T-helper 17 cell (primary cell): ENCODE measurements at regions not wholly inside any gene's neighbourhood (a gene's known extent, or its start where the extent isn't known, plus 50 kb on each side); places are given as distances from the start of the nearest gene placed in this dataset.
"Not testable (repeated sequence)": the region's sequence is repeated elsewhere in the genome, so short reads cannot be mapped to it uniquely, and the experiment has no call there.

Source experiments
- ATAC-seq: fragments of 150-1000 bp; cut with Tn5 transposase; 2 replicates; pipeline ENCODE4 v1.10.0; 2021; ENCODE audit warnings: mild to moderate bottlenecking, moderate library complexity
- DNase-seq, 3 donors: peaks; one replicate each; pipeline versions ENCODE4 v3.0.0 to v3.0.0-alpha.2; 2020 to 2021
- H3K9me3 ChIP-seq: one replicate; pipeline ENCODE4 v1.7.0; 2013; ENCODE audit warnings: low read length, mild to moderate bottlenecking; ENCODE audit not compliant: control insufficient read depth, poor library complexity, severe bottlenecking
- H3K27ac Mint-ChIP-seq: one replicate; pipeline ENCODE4 v1.8.0; 2022; ENCODE audit warnings: mild to moderate bottlenecking, moderate library complexity, mixed read lengths
- H3K27me3 Mint-ChIP-seq: one replicate; pipeline ENCODE4 v1.8.0; 2022; ENCODE audit warnings: mixed read lengths
- H3K36me3 Mint-ChIP-seq: one replicate; pipeline ENCODE4 v1.8.0; 2022; ENCODE audit warnings: low read depth, mixed read lengths
- H3K4me1 Mint-ChIP-seq: one replicate; pipeline ENCODE4 v1.8.0; 2022; ENCODE audit warnings: mild to moderate bottlenecking, mixed read lengths
- H3K4me3 Mint-ChIP-seq: one replicate; pipeline ENCODE4 v1.8.0; 2022; ENCODE audit warnings: mild to moderate bottlenecking, moderate library complexity, mixed read lengths

GRCh38 chr5:100142607-100143006 is 392.6 kb upstream of the FAM174A start:
- Mint-ChIP-seq H3K27me3 (no peaks in the 10 kb centered on the region), H3K36me3 (no peaks in the 10 kb centered on the region), H3K27ac (no peak overlapping the region), H3K4me3 (no peak overlapping the region), H3K4me1 (no peaks in the 10 kb centered on the region)
- DNase-seq, result no peak
- no peaks in the 10 kb centered on the region for H3K9me3 ChIP-seq
- no peak for ATAC-seq

GRCh38 chr5:100131161-100131560 is 404.0 kb upstream of the FAM174A start:
- Mint-ChIP-seq H3K27me3 (no peaks in the 10 kb centered on the region), H3K36me3 (no peaks in the 10 kb centered on the region)

GRCh38 chr5:100130307-100130706 is 404.9 kb upstream of the FAM174A start:
- H3K36me3 Mint-ChIP-seq, result no peaks in the 10 kb centered on the region
- no peak overlapping the region for H3K4me3 Mint-ChIP-seq
- DNase-seq (no peak), ATAC-seq (no peak)
- H3K9me3 ChIP-seq, result no peaks in the 10 kb centered on the region
- H3K4me1 Mint-ChIP-seq, result no peaks in the 10 kb centered on the region
- H3K27ac Mint-ChIP-seq, result no peak overlapping the region
- H3K27me3 Mint-ChIP-seq, result no peaks in the 10 kb centered on the region

More at GRCh38 chr5:100131161-100131560, 404.0 kb upstream of the FAM174A start:
- no peak overlapping the region for H3K4me3 Mint-ChIP-seq
- no peaks in the 10 kb centered on the region for H3K4me1 Mint-ChIP-seq
- H3K9me3 ChIP-seq, result no peaks in the 10 kb centered on the region
- DNase-seq (no peak), ATAC-seq (no peak)
- no peak overlapping the region for H3K27ac Mint-ChIP-seq

GRCh38 chr5:100119903-100120302 is 415.3 kb upstream of the FAM174A start:
- Mint-ChIP-seq H3K27me3 (no peaks in the 10 kb centered on the region), H3K4me1 (no peaks in the 10 kb centered on the region), H3K4me3 (no peak overlapping the region), H3K36me3 (no peaks in the 10 kb centered on the region), H3K27ac (no peak overlapping the region)
- ATAC-seq, result no peak
- H3K9me3 ChIP-seq, result no peaks in the 10 kb centered on the region
- no peak for DNase-seq

GRCh38 chr5:100110497-100110896 is 424.7 kb upstream of the FAM174A start:
- Mint-ChIP-seq H3K36me3 (no peaks in the 10 kb centered on the region), H3K4me3 (no peak overlapping the region), H3K4me1 (no peaks in the 10 kb centered on the region), H3K27ac (no peak overlapping the region), H3K27me3 (no peaks in the 10 kb centered on the region)
- H3K9me3 ChIP-seq, result peaks cover 2% of the 10 kb centered on the region
- ATAC-seq, result no peak
- no peak for DNase-seq

- Mint-ChIP-seq H3K4me1 (no peaks in the 10 kb centered on the region), H3K27me3 (no peaks in the 10 kb centered on the region), H3K4me3 (no peak overlapping the region), H3K36me3 (no peaks in the 10 kb centered on the region), H3K27ac (no peak overlapping the region)
- ATAC-seq (no peak), DNase-seq (no peak)
- peaks cover 2% of the 10 kb centered on the region for H3K9me3 ChIP-seq
These were observed 426.3 kb upstream of the FAM174A start for GRCh38 chr5:100108883-100109282.

- H3K27me3 Mint-ChIP-seq, ATAC-seq, H3K9me3 ChIP-seq, H3K27ac Mint-ChIP-seq, H3K4me1 Mint-ChIP-seq, H3K36me3 Mint-ChIP-seq, H3K4me3 Mint-ChIP-seq, DNase-seq: not testable (repeated sequence)
These were observed 431.5 kb upstream of the FAM174A start for GRCh38 chr5:100103592-100104119.

GRCh38 chr5:100101466-100101865 is 433.7 kb upstream of the FAM174A start:
- not testable (repeated sequence) for DNase-seq, H3K9me3 ChIP-seq, ATAC-seq, H3K27me3 Mint-ChIP-seq, H3K4me1 Mint-ChIP-seq, H3K4me3 Mint-ChIP-seq, H3K36me3 Mint-ChIP-seq, H3K27ac Mint-ChIP-seq

- H3K4me3 Mint-ChIP-seq, H3K27me3 Mint-ChIP-seq, DNase-seq, H3K27ac Mint-ChIP-seq, H3K36me3 Mint-ChIP-seq, H3K9me3 ChIP-seq, ATAC-seq, H3K4me1 Mint-ChIP-seq: not testable (repeated sequence)
These were observed 438.8 kb upstream of the FAM174A start for GRCh38 chr5:100096328-100096727.

- not testable (repeated sequence) for H3K9me3 ChIP-seq, H3K36me3 Mint-ChIP-seq, H3K27me3 Mint-ChIP-seq, H3K27ac Mint-ChIP-seq, ATAC-seq, DNase-seq, H3K4me1 Mint-ChIP-seq, H3K4me3 Mint-ChIP-seq
These were observed 454.5 kb upstream of the FAM174A start for GRCh38 chr5:100080703-100081102.

GRCh38 chr5:100079163-100079562 is 456.0 kb upstream of the FAM174A start:
- not testable (repeated sequence) for H3K36me3 Mint-ChIP-seq, DNase-seq, H3K4me3 Mint-ChIP-seq, H3K27me3 Mint-ChIP-seq, H3K9me3 ChIP-seq, H3K4me1 Mint-ChIP-seq, ATAC-seq, H3K27ac Mint-ChIP-seq

GRCh38 chr5:100066020-100066419 is 469.2 kb upstream of the FAM174A start:
- not testable (repeated sequence) for H3K27ac Mint-ChIP-seq, H3K4me3 Mint-ChIP-seq, H3K4me1 Mint-ChIP-seq, H3K36me3 Mint-ChIP-seq, ATAC-seq, H3K27me3 Mint-ChIP-seq, H3K9me3 ChIP-seq, DNase-seq

GRCh38 chr5:100043475-100043874 is 491.7 kb upstream of the FAM174A start:
- H3K9me3 ChIP-seq, result no peaks in the 10 kb centered on the region
- Mint-ChIP-seq H3K27ac (no peak overlapping the region), H3K27me3 (no peaks in the 10 kb centered on the region), H3K4me3 (no peak overlapping the region), H3K4me1 (no peaks in the 10 kb centered on the region), H3K36me3 (no peaks in the 10 kb centered on the region)
- DNase-seq (no peak), ATAC-seq (no peak)

- Mint-ChIP-seq H3K4me3 (no peak overlapping the region), H3K27ac (no peak overlapping the region), H3K27me3 (no peaks in the 10 kb centered on the region), H3K36me3 (no peaks in the 10 kb centered on the region), H3K4me1 (no peaks in the 10 kb centered on the region)
- no peak for ATAC-seq
- no peaks in the 10 kb centered on the region for H3K9me3 ChIP-seq
- DNase-seq, result no peak
These were observed 508.6 kb upstream of the FAM174A start for GRCh38 chr5:100026606-100027005.
